Fibroblast of lung (primary cell): ENCODE measurements at regions not wholly inside any gene's neighbourhood (a gene's known extent, or its start where the extent isn't known, plus 50 kb on each side); places are given as distances from the start of the nearest gene placed in this dataset.

Experiments used
- DNase-seq, 2 donors: peaks; one replicate each; pipeline versions ENCODE4 v3.0.0 to v3.0.0-alpha.2; 2010; ENCODE audit warnings: low read depth in 2 of 2
- H2AFZ ChIP-seq: 2 replicates; pipeline ENCODE4 v1.5.1; 2012; ENCODE audit warnings: low read length, control low read depth, inconsistent platforms
- H3K27ac ChIP-seq: 2 replicates; pipeline ENCODE4 v1.5.1; 2011; ENCODE audit warnings: low read length, control low read depth; ENCODE audit not compliant: insufficient read depth
- H3K27me3 ChIP-seq: 2 replicates; pipeline ENCODE4 v1.5.1; 2011; ENCODE audit warnings: mild to moderate bottlenecking, low read length; ENCODE audit not compliant: control insufficient read depth, insufficient read depth
- H3K36me3 ChIP-seq: 2 replicates; pipeline ENCODE4 v1.5.1; 2011; ENCODE audit warnings: low read length; ENCODE audit not compliant: control insufficient read depth, insufficient read depth
- H3K4me1 ChIP-seq: 2 replicates; pipeline ENCODE4 v1.5.1; 2011; ENCODE audit warnings: low read length; ENCODE audit not compliant: control insufficient read depth, insufficient read depth; ENCODE audit errors: extremely low read depth
- H3K4me2 ChIP-seq: 2 replicates; pipeline ENCODE4 v1.5.1; 2011; ENCODE audit warnings: low read length, control low read depth; ENCODE audit not compliant: insufficient read depth; ENCODE audit errors: extremely low read depth
- H3K4me3 ChIP-seq, 4 experiments: fragments of 200-600 bp in 1 of 4; sonication (generic) in 1 of 4; replicated peaks in 1 of 4; 2 replicates each; pipeline ENCODE4 v1.5.1; 2011 to 2016; ENCODE audit warnings: low read length in 4 of 4, low read depth in 3 of 4, mild to moderate bottlenecking in 3 of 4, control low read depth in 2 of 4, inconsistent platforms in 1 of 4, mixed read lengths in 1 of 4; ENCODE audit not compliant: insufficient read depth in 1 of 4; ENCODE audit errors: control extremely low read depth in 1 of 4
- H3K79me2 ChIP-seq: 2 replicates; pipeline ENCODE4 v1.5.1; 2012; ENCODE audit warnings: mild to moderate bottlenecking, low read length, inconsistent platforms; ENCODE audit not compliant: control insufficient read depth, insufficient read depth
- H3K9ac ChIP-seq: 2 replicates; pipeline ENCODE4 v1.5.1; 2011; ENCODE audit warnings: mild to moderate bottlenecking, low read length, control low read depth; ENCODE audit not compliant: insufficient read depth
- H3K9me3 ChIP-seq: 2 replicates; pipeline ENCODE4 v1.5.1; 2012; ENCODE audit warnings: low read depth, low read length; ENCODE audit not compliant: control insufficient read depth, insufficient read depth
- H4K20me1 ChIP-seq: 2 replicates; pipeline ENCODE4 v1.5.1; 2011; ENCODE audit warnings: low read length; ENCODE audit not compliant: control insufficient read depth, insufficient read depth; ENCODE audit errors: extremely low read depth
- CTCF ChIP-seq, 2 donors: IDR thresholded peaks in 1 of 2; conservative IDR thresholded peaks in 1 of 2; 1 replicate in 1 of 2; 2 replicates in 1 of 2; pipeline ENCODE4 v1.5.1; 2011 to 2012; ENCODE audit warnings: low read length in 2 of 2, control low read depth in 1 of 2, inconsistent platforms in 1 of 2, low read depth in 1 of 2, mild to moderate bottlenecking in 1 of 2
- EZH2 ChIP-seq: IDR thresholded peaks from 2 replicates; pipeline ENCODE4 v1.5.1; 2012; ENCODE audit warnings: low read length, control low read depth, mild to moderate bottlenecking; ENCODE audit errors: missing control alignments

- H3K4me3 ChIP-seq = no peak overlapping the region
- H3K79me2 ChIP-seq = no peaks in the 10 kb centered on the region
- H3K9ac ChIP-seq = no peak overlapping the region
- H3K27ac ChIP-seq = no peak overlapping the region
- no peaks in the 10 kb centered on the region for H3K9me3 ChIP-seq
- H3K27me3 ChIP-seq = peaks cover 7% of the 10 kb centered on the region
- no peaks in the 10 kb centered on the region for H3K4me1 ChIP-seq
- H3K4me2 ChIP-seq = no peak overlapping the region
- H4K20me1 ChIP-seq = no peaks in the 10 kb centered on the region
- DNase-seq = no peak
- TF ChIP-seq EZH2 (no peak), CTCF (conservative IDR thresholded peaks at IDR 0.05 in 1 of 2, IDR thresholded peaks at IDR 0.05 in 1 of 2; ENCODE audit: low read depth in 1 of 2, low read length in 2 of 2) (no peak)
- H3K36me3 ChIP-seq = no peaks in the 10 kb centered on the region
- H2AFZ ChIP-seq = no peak overlapping the region
These were observed 106.8 kb downstream of the HNRNPLL start for GRCh38 chr2:38495880-38496279.

- TF ChIP-seq EZH2 = no peak
- TF ChIP-seq CTCF (conservative IDR thresholded peaks at IDR 0.05 in 1 of 2, IDR thresholded peaks at IDR 0.05 in 1 of 2; ENCODE audit: low read depth in 1 of 2, low read length in 2 of 2) = no peak
- Histone ChIP-seq H3K4me2 (no peak overlapping the region), H3K36me3 (no peaks in the 10 kb centered on the region), H3K9ac (no peak overlapping the region), H3K4me1 (no peaks in the 10 kb centered on the region), H3K4me3 (no peak overlapping the region), H2AFZ (no peak overlapping the region), H3K27me3 (peaks cover 3% of the 10 kb centered on the region), H3K27ac (no peak overlapping the region), H3K9me3 (no peaks in the 10 kb centered on the region), H3K79me2 (no peaks in the 10 kb centered on the region), H4K20me1 (no peaks in the 10 kb centered on the region)
- DNase-seq = no peak
These were observed 108.3 kb downstream of the HNRNPLL start for GRCh38 chr2:38494394-38494793.

- Histone ChIP-seq H2AFZ (no peak overlapping the region), H3K4me1 (no peaks in the 10 kb centered on the region), H3K4me2 (no peak overlapping the region), H3K27me3 (peaks cover 3% of the 10 kb centered on the region), H3K4me3 (no peak overlapping the region), H3K27ac (no peak overlapping the region), H3K36me3 (no peaks in the 10 kb centered on the region), H4K20me1 (no peaks in the 10 kb centered on the region), H3K79me2 (no peaks in the 10 kb centered on the region), H3K9me3 (no peaks in the 10 kb centered on the region), H3K9ac (no peak overlapping the region)
- DNase-seq = no peak
- TF ChIP-seq CTCF (conservative IDR thresholded peaks at IDR 0.05 in 1 of 2, IDR thresholded peaks at IDR 0.05 in 1 of 2; ENCODE audit: low read depth in 1 of 2, low read length in 2 of 2) (no peak), EZH2 (no peak)
These were observed 110.6 kb downstream of the HNRNPLL start for GRCh38 chr2:38492042-38492615.
